Colonic mucosa (tissue), 4 donors: ENCODE measurements at regions not wholly inside any gene's neighbourhood (a gene's known extent, or its start where the extent isn't known, plus 50 kb on each side); places are given as distances from the start of the nearest gene placed in this dataset.

Experiments
- DNase-seq: peaks from one replicate; pipeline ENCODE4 v3.0.0-alpha.2; 2020
- H3K27ac ChIP-seq: fragments of 200-600 bp; one replicate; pipeline ENCODE4 v1.8.0; 2021
- H3K27me3 ChIP-seq: fragments of 200-600 bp; one replicate; pipeline ENCODE4 v1.8.0; 2021
- H3K36me3 ChIP-seq: fragments of 200-600 bp; one replicate; pipeline ENCODE4 v1.8.0; 2021
- H3K4me1 ChIP-seq: fragments of 200-600 bp; one replicate; pipeline ENCODE4 v1.8.0; 2021; ENCODE audit warnings: mild to moderate bottlenecking
- H3K4me3 ChIP-seq: fragments of 200-600 bp; one replicate; pipeline ENCODE4 v1.8.0; 2021
- H3K9ac ChIP-seq, 2 donors: one replicate each; pipeline ENCODE4 v1.7.0; 2013; ENCODE audit warnings: control low read depth in 2 of 2, low read depth in 2 of 2, low read length in 2 of 2
- H3K9me3 ChIP-seq: fragments of 200-600 bp; one replicate; pipeline ENCODE4 v1.8.0; 2021
- CTCF ChIP-seq: fragments of 200-600 bp; IDR thresholded peaks from one replicate; pipeline ENCODE4 v1.8.0; 2022; ENCODE audit warnings: antibody characterized with exemption, mild to moderate bottlenecking
- intact Hi-C: fragments of 100-400 bp; cut with DNase I; formaldehyde crosslinking; loops from one replicate; pipeline ENCODE4 v1.14.1; 2022
- donor health status: healthy.
- donor health status: DM: no; HTN: no; CAD: no.
- donor health status: DM: no; HTN: no; CAD: no.

GRCh38 chr6:752438-752837 lies 59.5 kb upstream of the EXOC2 start:
- Histone ChIP-seq H3K27me3 (no peaks in the 10 kb centered on the region), H3K4me3 (no peak overlapping the region), H3K9ac (no peak overlapping the region), H3K36me3 (no peaks in the 10 kb centered on the region), H3K4me1 (no peaks in the 10 kb centered on the region), H3K9me3 (no peaks in the 10 kb centered on the region), H3K27ac (no peak overlapping the region)
- TF ChIP-seq CTCF = no peak
- intact Hi-C loops = no loop called here
- no peak for DNase-seq

DNA sequence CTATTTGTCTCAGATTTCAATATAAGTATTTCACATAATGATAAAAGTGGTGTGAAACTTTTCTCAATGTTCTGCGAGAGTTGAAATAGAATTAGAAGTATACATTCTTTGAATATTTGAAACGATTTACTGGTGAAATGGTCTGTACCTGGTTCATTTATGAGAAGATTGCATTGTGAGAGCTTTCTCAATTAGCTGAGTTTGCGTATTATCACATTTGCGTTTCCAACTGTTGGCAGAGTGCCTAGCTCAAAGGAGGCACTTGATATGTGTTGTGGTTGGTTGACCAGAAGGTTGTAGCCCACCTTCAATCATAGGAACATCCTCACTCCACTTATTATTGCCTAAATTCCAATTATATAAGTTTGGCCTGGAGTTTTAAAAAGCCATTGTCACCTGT lies 58.8 kb upstream of the EXOC2 start:
- no peaks in the 10 kb centered on the region for H3K9me3 ChIP-seq
- no peak overlapping the region for H3K27ac ChIP-seq
- intact Hi-C loops = no loop called here
- DNase-seq = no peak
- H3K4me1 ChIP-seq = no peaks in the 10 kb centered on the region
- H3K9ac ChIP-seq = no peak overlapping the region
- no peak for TF ChIP-seq CTCF
- H3K27me3 ChIP-seq = no peaks in the 10 kb centered on the region
- H3K36me3 ChIP-seq = no peaks in the 10 kb centered on the region
- H3K4me3 ChIP-seq = no peak overlapping the region

- no peak overlapping the region for H3K9ac ChIP-seq
- no peak overlapping the region for H3K4me3 ChIP-seq
- no peak for TF ChIP-seq CTCF
- H3K27me3 ChIP-seq = no peaks in the 10 kb centered on the region
- DNase-seq = no peak
- no peak overlapping the region for H3K27ac ChIP-seq
- no peaks in the 10 kb centered on the region for H3K36me3 ChIP-seq
- H3K4me1 ChIP-seq = no peaks in the 10 kb centered on the region
- intact Hi-C loops = no loop called here
- H3K9me3 ChIP-seq = no peaks in the 10 kb centered on the region
Observed at GRCh38 chr6:747921-748320, 55.0 kb upstream of the EXOC2 start.

DNA sequence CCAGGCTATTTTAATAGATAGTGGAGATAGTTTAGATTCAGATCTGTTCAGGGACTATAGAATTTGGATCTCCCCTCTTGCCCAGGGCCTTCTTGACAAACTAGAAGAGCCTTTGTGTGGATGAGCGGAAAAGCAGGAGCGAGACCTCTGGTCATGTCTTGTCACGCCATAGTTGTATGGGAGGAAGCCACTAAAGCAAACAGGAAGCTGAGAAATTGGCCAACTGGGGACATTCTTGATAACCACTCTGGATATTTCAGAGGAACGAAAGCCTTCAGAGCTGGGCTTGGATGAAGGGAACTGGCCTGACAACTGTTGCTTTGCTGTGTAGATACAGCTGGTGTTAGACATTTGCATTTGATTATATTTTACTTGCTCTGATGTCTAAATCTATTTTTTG lies 54.1 kb upstream of the EXOC2 start:
- no peak for DNase-seq
- no peaks in the 10 kb centered on the region for H3K27me3 ChIP-seq
- H3K9ac ChIP-seq = no peak overlapping the region
- H3K4me3 ChIP-seq = no peak overlapping the region
- H3K27ac ChIP-seq = no peak overlapping the region
- no peak for TF ChIP-seq CTCF
- no peaks in the 10 kb centered on the region for H3K4me1 ChIP-seq
- no peaks in the 10 kb centered on the region for H3K9me3 ChIP-seq
- intact Hi-C loops = no loop called here
- H3K36me3 ChIP-seq = no peaks in the 10 kb centered on the region

GRCh38 chr6:744666-745353 lies 51.9 kb upstream of the EXOC2 start:
- intact Hi-C loops = no loop called here
- H3K27ac ChIP-seq = no peak overlapping the region
- no peaks in the 10 kb centered on the region for H3K9me3 ChIP-seq

More at GRCh38 chr6:744666-745353, 51.9 kb upstream of the EXOC2 start:
- Histone ChIP-seq H3K9ac (no peak overlapping the region), H3K4me3 (no peak overlapping the region), H3K4me1 (no peaks in the 10 kb centered on the region), H3K36me3 (no peaks in the 10 kb centered on the region), H3K27me3 (no peaks in the 10 kb centered on the region)
- DNase-seq = no peak
- no peak for TF ChIP-seq CTCF
